GM20431 (cell line): ENCODE measurements at regions not wholly inside any gene's neighbourhood (a gene's known extent, or its start where the extent isn't known, plus 50 kb on each side); places are given as distances from the start of the nearest gene placed in this dataset.

Experiments
- in situ Hi-C: fragments of 300-500 bp; cut with MseI, MboI; formaldehyde crosslinking; loops from one replicate; pipeline ENCODE4 v1.15.0; 2020; ENCODE audit warnings: low sequenced_read_pairs; ENCODE audit not compliant: unreplicated experiment

DNA sequence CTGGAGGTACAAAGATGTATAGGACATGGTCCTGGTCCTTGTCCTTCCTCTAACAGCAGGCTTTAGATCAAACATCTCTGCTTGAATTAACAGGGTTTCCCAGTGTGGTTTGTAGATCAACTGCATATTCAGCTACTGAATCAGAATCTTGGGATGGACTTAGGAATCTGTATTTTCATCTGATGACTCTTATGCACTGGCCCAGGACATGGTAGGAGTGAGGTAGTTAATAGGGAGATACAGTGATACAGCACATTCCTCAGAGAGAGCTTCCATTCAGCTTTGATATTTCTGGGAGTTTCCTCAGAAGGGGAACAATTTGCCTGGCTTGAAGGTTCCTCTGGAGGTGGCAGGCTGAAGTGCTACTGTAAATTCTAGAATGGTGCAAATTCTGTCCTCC is 203.1 kb downstream of the LARP7 start:
- in situ Hi-C loops, result no loop called here

DNA sequence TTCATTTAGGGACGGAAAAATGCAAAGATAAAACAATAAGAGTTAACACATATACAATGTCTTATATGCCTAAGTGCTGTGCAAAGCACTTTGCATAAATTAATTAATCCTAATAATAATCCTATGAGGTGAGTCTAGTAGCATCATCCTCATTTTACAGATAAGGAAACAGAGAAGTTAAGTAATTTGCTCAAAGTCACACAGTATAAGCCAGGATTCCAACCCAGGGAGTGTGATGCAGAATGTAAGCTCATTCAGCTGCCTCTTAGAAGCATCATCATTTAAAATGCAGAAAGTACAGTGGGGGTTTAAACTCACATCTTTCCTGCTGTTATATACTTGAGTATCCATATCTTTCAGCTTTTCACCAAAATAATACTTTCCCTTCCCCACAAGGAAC is 203.7 kb downstream of the LARP7 start:
- in situ Hi-C loops, result no loop called here

DNA sequence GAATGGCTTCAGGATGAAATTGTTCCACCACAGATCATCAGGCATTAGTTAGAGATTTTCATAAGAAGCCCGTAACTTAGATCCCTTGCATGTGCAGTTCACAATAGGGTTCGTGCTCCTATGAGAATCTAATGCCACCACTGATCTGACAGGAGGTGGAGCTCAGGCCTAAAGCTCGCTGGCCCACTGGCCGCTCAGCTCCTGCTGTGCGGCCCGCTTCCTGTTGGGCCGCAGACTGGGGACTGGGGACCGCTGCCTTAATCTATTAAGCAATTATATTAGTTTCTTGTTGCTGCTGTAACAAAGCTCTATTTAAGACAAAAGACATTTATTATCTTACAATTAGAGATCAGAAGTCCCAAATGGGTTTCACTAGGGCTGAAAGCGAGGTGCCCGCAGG is 205.6 kb downstream of the LARP7 start:
- in situ Hi-C loops, result no loop called here

DNA sequence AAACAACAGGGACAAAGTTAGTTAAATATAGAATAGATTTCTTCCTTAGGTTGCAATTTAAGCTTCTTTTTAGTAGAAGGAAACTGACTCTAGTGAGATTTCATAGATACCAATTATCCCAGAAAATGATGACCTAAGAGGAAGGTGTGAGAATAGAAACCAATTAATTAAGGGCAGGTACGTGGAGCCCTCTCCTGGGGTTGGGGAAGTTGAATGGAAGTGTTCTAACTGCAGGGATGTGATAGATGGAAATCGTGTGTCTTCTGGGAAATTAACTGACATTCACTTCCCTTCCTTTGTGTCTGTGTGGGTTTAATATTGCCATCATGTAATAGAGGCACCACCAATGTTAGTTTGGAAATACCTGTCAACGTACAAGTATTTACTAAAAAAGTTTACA is 204.1 kb upstream of the ANK2 start:
- in situ Hi-C loops, result no loop called here

DNA sequence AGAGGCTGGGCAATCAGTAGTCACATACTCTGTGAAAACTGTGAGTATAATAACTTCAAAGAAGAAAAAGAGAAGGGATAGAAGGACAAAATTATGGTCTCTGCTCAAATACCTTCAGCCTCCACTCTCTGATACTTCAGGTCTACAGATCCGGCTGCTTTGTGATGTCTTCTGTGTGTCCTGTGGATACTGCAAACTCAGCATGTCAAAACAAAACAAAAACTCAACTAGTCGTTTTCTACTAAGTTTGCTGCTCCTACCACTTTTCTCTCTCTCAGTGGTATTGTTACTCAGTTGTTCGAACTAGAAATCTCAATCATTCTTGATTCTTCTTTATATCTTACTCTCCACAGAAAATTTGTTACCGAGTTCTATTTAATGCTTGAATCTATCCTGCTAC is 202.4 kb upstream of the ANK2 start:
- in situ Hi-C loops, result no loop called here

DNA sequence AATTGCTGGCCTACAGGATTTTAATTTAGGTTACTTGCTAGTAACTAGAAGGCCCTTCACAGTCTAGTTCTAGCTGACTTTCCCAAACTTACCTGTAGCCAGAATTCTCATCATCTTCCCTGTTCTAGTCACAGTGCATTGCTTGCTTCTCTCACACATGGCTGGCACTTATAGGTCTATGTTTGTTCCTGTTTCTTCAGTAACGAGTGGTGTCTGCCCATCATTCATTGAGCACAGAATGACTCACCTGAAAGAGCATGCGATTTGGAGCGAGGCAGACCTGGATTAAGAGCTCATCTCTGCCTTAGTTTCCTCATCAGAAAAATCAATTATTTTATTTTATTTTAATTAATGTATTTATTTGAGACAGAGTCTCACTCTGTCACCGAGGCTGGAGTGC is 201.7 kb upstream of the ANK2 start:
- in situ Hi-C loops, result no loop called here

DNA sequence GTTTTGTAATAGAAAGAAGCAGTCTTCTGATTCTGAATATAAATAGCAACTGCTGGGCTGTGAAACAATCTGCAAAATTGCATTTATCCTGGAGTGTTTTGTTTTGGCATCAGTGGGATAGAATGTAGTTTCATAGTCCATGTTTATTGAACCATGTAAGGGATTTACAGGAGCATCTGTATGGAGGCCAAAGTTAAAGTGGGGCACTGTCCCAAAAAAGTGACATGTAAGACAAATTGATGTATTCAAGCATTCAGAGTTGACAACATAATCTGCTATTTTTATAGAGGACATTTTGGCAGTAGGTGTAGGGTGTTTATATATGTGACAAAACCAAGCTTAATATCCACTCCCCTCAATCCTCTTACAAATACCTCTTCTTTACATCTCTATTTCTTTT is 200.5 kb upstream of the ANK2 start:
- in situ Hi-C loops, result no loop called here

DNA sequence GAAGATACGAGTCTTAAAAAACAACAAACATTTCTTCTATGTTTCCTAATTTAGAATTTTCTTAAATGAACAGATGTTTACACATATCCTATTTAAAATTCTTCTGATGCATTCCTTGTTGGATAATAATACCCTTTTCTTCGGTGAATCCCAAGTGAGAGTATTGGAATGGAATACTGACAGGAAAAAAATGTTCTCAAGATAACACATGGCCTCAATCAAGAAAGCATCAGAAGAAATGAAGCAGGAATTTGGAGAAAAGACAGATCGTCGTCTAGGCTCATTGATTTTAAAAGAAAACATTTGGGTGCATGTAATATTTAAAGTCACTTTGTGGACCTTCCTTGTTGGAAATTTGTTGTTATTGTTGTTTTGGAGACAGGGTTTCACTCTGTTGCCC is 196.9 kb upstream of the ANK2 start:
- in situ Hi-C loops, result no loop called here

DNA sequence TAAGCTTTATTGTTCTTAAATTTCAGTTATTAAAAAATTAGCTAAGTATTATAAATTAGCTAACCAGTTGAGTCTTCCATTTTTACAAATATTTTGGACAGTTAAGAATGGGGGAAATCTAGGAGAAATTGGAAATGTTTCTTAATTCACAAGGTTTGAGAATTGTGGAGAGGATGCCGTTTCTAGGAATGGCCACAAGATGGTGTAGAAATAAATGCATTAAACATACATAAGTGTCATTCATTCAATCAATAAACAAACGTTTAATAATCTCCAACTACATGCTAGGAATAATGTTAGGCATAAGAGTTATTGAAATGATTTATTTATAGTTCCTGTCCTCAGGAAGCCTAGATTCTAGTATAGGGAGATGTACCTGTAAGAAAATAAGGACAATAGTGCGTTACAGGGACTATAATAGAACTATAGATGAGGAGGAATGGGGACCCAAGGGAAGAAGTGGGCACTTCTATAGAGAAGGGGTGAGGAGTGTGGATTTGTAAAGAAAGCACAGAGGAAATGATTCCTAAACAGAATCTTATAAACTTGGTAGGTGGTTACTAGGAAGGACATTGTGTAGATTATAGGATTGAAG is 195.7 kb upstream of the ANK2 start:
- in situ Hi-C loops, result no loop called here

DNA sequence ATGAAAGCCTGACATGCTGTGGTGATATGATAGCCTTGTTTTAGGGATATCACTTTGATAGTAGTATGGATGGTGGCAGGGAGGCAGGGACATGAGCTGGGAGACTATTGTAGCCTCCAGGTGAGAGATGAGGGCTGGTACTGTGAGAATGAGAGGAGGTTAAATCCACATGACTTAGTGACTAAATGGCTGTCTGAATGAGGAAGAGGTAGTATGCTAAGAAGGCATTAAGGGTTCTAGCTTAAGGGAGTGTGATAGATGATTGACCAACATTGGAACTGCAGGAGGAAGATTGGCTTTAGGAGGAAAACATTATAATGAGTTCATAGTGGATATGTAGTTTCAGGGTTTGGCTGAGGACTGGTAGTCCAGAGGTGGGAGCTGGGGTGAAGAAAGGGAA is 195.0 kb upstream of the ANK2 start:
- in situ Hi-C loops, result no loop called here

DNA sequence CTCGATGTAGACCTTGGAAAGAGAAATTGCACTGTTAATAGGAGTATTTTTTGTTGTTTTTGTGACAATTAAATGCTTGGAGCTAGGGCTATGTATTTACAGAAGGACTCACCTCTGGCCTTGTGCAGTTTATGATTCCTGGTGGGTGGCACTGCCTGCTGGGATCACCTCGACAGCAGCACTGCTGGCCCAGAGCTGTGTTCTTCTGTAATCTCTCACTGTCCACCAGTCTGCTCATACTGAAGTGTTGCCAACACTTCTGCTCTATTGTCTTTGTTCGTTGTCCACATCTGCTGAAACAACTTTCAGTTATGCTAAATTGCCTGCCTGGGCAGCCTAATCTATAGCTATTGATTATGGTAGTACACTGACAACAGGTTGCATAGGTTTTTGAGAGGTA is 194.4 kb upstream of the ANK2 start:
- in situ Hi-C loops, result no loop called here

DNA sequence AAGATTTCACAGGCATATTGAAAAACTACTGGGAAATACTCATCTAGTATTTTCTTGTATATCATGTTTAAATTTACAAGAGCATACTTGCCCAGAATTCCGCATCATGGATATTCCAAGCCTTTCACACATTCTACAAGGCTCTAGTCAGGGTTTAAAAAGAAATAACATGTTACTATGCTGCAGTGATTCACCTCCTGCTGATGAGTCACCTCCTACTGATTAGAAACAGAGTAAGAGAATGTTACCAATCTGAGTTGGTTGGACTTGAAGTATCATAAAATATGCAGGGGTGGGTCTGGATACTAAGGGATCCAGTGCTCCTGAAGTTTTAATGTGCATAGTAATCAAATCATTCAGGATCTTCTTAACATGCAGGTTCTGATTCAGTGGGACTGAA is 192.0 kb upstream of the ANK2 start:
- in situ Hi-C loops, result no loop called here

DNA sequence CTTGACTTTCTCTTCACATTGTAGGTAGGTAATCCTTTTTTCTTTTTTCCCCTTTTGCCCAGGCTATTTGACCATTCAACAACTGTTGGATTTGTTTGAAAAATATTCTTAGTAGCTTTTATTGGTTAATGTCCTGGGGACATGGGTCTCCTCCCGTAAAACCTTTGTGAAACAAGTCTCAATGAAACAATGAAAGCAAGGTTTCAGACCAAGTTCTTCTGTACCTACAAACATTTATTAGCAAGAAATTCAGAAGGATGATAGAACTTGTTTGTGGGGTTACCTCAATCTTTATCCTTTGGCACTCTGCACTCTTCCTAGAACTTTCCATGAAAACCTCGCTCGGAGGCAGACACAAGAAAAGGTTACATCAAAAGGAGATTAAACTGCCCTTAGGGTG is 190.7 kb upstream of the ANK2 start:
- in situ Hi-C loops, result no loop called here

DNA sequence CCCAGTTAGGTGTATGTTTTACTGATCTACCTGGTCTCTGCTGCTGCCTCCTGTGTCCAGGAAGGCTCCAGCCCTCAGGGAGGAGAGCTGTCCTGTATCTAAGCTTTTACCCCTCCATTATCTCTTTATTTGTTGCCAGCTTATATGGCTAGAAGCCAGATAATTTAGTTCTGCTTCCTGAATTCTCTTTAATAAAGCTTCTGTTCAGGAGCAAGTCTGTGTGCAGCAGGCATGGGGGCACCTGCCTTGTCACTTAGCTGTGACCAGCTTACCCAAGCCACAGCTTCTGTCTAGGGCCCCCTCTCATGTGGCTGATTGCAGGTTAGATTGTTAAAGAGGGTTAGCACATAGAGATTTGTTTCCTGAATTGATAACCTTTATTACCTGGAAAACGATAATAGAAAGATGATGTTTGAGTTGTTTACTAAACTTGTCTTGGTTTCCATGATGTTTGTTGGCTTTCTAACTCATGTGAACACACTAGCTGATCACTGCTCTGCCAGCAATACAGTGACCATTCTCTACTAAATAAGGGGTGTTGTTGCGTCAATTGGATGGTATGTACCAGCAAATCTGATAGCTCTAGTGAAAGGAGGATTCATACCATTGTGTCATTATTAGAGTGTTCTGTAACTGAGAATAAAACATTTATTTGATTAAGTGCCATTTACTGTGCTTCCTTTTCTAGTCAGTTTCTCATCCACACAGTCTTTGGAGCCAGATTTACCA is 189.8 kb upstream of the ANK2 start:
- in situ Hi-C loops, result no loop called here

DNA sequence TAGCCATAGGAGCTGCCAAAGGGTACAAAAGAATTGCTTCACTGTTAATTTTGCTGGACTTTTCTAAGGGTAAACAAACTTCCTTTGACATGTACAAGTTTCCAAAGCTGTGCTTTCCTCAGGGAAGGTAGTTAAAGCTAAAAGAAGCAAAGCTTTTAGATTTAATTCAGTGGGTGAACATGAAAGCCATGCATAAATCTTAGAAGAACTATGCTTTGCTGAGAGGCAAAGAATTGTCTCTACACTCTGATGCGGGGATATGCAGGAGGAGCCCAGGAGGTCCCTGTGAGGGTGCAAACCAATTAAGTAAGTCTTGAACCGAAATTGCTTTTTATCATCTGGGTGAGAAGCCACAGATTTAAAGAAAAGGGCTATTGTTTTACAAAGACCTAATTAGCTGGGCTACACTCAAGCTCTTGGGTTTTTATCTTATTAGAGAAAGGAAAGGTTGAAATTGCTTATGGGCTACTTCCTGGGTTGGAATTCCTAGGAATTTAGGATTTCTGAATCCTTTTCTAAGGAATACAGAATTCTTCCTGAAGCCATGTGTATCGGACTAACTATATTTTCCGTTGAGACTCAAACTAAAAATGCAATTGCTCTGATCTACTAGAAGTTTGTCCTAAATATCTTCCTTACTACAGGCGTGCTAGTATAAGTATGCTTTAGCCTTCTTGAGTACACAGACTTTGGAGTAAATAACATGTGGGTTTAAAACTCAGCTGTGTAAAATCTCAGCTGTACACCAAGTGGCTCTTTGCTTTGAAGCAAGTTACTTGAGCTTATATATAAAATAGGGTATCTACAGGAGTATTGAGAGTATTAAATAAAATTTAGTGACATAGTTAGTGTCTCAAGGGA is 188.4 kb upstream of the ANK2 start:
- in situ Hi-C loops, result no loop called here

DNA sequence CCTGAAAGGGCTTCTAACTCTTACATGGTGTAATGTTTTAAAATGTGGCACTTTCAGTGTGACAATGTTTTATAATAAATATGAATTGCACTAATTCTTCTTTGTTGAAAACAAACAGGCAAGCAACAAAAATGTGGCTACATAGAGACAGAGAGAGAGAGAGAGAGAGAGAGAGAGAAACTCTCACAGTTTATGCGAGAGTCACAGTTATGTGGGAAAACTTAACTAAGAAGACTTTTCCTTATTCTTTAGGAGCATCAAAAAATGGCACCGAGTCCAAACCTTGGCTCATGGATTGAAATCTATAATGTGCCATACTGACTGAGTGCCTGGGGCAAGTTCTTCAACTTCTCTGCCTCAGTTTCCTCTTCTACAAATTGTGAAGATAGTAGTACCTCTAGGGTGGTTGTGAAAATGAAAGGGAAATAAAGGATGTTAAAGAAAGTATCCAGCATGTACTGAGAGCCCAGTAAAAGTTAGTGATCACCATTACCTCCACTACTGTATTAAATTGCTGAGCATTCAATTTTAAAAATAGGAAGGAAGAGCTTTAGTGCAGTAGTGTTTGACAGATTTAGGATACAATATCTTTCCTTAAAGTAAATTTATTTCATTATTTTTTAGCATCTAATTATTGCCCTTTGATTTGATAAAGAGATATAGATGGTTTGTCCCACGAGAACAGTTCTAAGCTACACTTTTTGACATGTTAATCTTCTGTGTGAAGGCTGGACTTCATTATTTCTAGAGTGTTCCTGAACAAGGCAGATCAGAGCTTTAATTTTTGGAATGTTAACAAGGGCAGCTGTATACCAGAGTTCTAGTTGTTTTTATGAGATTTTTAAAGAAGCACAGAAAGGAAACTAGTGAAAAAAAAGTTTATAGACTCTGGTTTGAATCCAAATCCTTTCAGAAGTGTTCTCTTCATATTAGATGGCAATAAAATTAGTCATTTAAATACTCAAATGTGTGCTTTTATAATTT is 187.5 kb upstream of the ANK2 start:
- in situ Hi-C loops, result no loop called here

DNA sequence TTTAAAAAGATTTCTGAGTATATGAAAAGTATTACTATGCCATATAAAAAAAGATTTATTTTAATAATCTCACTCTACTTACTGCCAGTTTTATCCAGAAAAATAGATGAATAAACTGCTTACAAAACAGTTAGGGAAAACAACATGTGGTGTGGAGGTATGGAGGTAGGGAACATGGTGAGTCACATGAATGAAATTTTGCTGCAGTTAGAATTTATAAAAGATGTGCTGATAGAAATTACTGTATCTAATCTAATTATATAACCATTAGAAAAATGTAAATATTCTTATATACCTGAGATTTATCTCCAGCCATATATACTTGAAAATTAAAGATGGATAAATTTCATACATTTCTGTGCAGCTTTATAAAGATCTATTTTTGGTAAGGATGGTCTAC is 184.0 kb upstream of the ANK2 start:
- in situ Hi-C loops, result no loop called here

DNA sequence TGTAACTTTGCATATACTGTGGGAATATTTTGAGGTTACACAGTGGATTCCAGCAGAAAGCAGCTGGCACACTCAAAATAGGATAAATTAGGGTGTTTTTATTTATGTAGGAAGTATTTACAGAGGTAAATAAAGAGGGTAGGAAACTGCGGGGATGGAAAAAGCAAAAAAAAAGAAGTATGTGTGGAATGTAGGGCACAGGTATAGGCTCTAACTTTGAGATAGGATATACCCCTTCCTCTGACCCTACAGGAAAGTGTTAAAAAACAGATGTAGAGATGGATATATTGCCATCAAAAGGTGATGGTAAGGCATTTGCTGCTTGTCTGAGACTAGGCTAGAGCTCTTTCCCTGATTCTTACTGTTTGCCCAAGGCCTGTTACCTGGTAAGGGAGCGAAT is 173.1 kb upstream of the ANK2 start:
- in situ Hi-C loops, result no loop called here

DNA sequence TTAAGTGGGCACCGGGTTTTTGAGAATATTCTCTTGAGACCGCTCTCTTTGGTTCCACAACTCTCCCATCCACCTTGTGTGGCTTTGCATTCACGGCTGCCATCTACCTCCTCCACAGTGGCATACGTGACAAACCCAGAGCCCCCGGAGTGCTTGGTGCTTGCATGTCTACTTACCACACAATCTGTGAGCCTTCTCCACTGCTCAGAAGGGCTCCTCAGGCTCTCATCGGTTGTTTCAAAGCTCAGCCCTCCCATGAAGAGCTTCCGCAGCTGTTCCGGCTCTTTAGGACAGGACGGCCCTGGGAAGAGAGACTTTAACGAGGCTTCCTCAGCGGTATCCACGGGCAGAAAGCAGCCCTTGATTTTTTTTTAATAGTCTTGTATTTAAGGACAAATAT is 167.6 kb upstream of the ANK2 start:
- in situ Hi-C loops, result no loop called here

DNA sequence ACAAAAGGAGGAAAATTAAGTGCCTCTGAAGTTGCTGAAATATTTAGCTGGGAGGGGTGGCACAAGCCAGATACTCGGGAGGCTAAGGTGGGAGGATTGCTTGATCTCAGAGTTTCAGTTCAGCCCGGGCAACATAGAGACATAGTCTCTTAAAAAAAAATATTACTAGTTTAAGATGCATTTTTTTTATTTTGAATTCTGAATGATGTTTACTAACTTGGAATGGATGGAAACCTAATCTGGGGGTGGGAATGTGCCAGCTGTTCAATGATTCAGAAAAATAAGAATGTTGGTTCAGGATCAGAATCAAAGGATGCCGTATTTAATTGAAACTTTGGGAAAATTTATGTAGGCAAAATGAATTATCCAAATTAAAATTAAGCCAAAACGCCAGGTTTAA is 167.2 kb upstream of the ANK2 start:
- in situ Hi-C loops, result no loop called here
